Sigmoid colon (tissue), 6 donors: ENCODE measurements at regions not wholly inside any gene's neighbourhood (a gene's known extent, or its start where the extent isn't known, plus 50 kb on each side); places are given as distances from the start of the nearest gene placed in this dataset.
"Not testable (repeated sequence)": the region's sequence is repeated elsewhere in the genome, so short reads cannot be mapped to it uniquely, and the experiment has no call there.

Experiments used
- DNase-seq: peaks from one replicate; pipeline ENCODE4 v3.0.0-alpha.2; 2019
- H3K27ac ChIP-seq, 4 donors: fragments of 200-600 bp; sonication (generic); one replicate each; pipeline ENCODE4 v1.5.1; 2016 to 2019; ENCODE audit warnings: mild to moderate bottlenecking in 1 of 4
- H3K27me3 ChIP-seq, 3 donors: fragments of 200-600 bp; sonication (generic); one replicate each; pipeline ENCODE4 v1.5.1; 2019; ENCODE audit warnings: mild to moderate bottlenecking in 1 of 3
- H3K36me3 ChIP-seq, 4 donors: fragments of 200-600 bp; sonication (generic); one replicate each; pipeline ENCODE4 v1.5.1; 2016 to 2019
- H3K4me1 ChIP-seq, 4 donors: fragments of 200-600 bp; sonication (generic); one replicate each; pipeline ENCODE4 v1.5.1; 2017 to 2019
- H3K4me3 ChIP-seq, 4 donors: fragments of 200-600 bp; sonication (generic); one replicate each; pipeline ENCODE4 v1.5.1; 2017 to 2019; ENCODE audit warnings: mild to moderate bottlenecking in 2 of 4, moderate library complexity in 1 of 4
- H3K9me3 ChIP-seq, 4 donors: fragments of 200-600 bp in 3 of 4; sonication (generic) in 3 of 4; one replicate each; pipeline versions ENCODE4 v1.5.1 to v1.6.1; 2013 to 2019
- EP300 ChIP-seq, 4 donors: sonication (generic); formaldehyde crosslinking; IDR thresholded peaks; one replicate each; pipeline ENCODE4 v1.6.1; 2017; ENCODE audit warnings: antibody characterized with exemption in 4 of 4
- POLR2A ChIP-seq, 2 donors: fragments of 450-650 bp; IDR thresholded peaks; one replicate each; pipeline ENCODE4 v1.6.1; 2016; ENCODE audit warnings: antibody characterized with exemption in 2 of 2, mild to moderate bottlenecking in 2 of 2, moderate library complexity in 2 of 2
- POLR2AphosphoS5 ChIP-seq, 4 donors: sonication (generic); formaldehyde crosslinking; IDR thresholded peaks; one replicate each; pipeline ENCODE4 v1.6.1; 2017; ENCODE audit warnings: antibody characterized with exemption in 4 of 4
- WGBS, 2 donors: extraction: QIAGEN DNeasy Blood & Tissue Kit; methylation state at CpG; one replicate each; pipeline ENCODE4 v1.1.7; 2013; 5-methylcytosine and 5-hydroxymethylcytosine counted together
- intact Hi-C: fragments of 100-400 bp; cut with DNase I; formaldehyde crosslinking; loops from one replicate; pipeline ENCODE4 v1.15.1; 2023
- TF ChIP-seq, protein P1 (sequence below), 4 experiments: fragments of 450-650 bp in 3 of 4; fragments of 200-600 bp in 1 of 4; IDR thresholded peaks; one replicate each; pipeline ENCODE4 v1.5.1; 2016 to 2019; ENCODE audit warnings: antibody characterized with exemption in 4 of 4, mild to moderate bottlenecking in 3 of 4, moderate library complexity in 2 of 4
- donor health status: healthy with polysubstance abuse.
- donor health status: healthy.

DNA sequence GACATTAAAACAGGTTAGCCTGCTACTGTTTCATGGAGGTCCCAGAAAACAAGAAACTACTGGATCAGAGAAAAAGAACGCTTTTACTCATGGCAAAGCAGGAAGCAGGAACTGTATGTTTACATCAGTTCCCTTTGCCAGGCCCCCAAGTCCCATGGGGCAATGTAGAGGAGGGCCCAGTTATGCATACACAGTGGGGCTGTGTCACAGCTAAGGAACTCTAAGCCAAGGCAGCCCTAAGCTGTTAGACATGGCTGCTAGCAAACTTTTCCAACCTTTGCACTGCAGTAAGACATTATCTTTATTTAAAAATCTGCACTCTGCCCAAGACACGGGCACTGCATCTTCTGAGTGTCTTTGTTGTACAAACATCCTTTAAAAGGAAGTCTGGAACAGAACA is 975.8 kb downstream of the C4orf33 start:
- Histone ChIP-seq H3K27me3 (no peaks in the 10 kb centered on the region), H3K36me3 (no peaks in the 10 kb centered on the region), H3K27ac (no peak overlapping the region), H3K9me3 (no peaks in the 10 kb centered on the region), H3K4me1 (no peaks in the 10 kb centered on the region), H3K4me3 (no peak overlapping the region)
- intact Hi-C loops = no loop called here
- WGBS, 2 donors = 42 to 63% methylated on average over 2 of the region's 2 CpGs
- no peak for DNase-seq
- no peak for TF ChIP-seq POLR2AphosphoS5 (IDR thresholded peaks at IDR 0.05)
- TF ChIP-seq EP300 (IDR thresholded peaks at IDR 0.05) = no peak
- no peak for TF ChIP-seq POLR2A (IDR thresholded peaks at IDR 0.05)
- TF ChIP-seq, protein P1, sequence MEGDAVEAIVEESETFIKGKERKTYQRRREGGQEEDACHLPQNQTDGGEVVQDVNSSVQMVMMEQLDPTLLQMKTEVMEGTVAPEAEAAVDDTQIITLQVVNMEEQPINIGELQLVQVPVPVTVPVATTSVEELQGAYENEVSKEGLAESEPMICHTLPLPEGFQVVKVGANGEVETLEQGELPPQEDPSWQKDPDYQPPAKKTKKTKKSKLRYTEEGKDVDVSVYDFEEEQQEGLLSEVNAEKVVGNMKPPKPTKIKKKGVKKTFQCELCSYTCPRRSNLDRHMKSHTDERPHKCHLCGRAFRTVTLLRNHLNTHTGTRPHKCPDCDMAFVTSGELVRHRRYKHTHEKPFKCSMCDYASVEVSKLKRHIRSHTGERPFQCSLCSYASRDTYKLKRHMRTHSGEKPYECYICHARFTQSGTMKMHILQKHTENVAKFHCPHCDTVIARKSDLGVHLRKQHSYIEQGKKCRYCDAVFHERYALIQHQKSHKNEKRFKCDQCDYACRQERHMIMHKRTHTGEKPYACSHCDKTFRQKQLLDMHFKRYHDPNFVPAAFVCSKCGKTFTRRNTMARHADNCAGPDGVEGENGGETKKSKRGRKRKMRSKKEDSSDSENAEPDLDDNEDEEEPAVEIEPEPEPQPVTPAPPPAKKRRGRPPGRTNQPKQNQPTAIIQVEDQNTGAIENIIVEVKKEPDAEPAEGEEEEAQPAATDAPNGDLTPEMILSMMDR (IDR thresholded peaks at IDR 0.05) = no peak

DNA sequence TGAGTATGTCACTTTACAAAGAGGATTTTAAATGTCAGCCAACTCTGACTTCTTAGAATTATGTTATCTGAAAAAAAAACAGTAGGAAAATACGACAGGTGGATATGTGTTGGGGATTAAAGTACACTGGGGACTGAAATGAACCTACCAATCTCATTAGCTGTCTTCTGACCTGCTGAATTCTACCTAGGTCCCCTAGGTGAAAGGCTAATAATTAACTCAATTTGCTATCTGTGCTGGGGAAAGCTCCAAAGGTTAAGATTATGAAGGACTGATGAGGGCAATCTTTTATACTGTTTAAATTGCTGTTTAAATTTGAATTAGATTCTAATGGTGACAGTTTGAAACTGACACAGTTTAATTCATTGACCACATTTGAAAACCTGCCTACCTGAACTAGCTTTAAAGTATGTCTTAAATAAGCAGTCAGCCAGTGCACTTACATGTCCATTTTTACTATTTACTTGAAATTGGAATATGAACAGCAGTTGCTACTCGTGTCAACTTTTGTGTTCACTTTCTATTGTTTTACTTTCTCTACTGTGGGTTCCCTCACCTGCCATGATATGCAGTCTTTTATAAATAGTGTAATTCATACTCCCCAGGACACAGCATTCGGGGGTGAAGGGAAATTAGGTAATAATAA is 977.3 kb downstream of the C4orf33 start:
- Histone ChIP-seq H3K4me3 (no peak overlapping the region), H3K36me3 (no peaks in the 10 kb centered on the region), H3K9me3 (no peaks in the 10 kb centered on the region), H3K27me3 (no peaks in the 10 kb centered on the region), H3K27ac (no peak overlapping the region), H3K4me1 (no peaks in the 10 kb centered on the region)
- no peak for DNase-seq
- 17 to 61% methylated on average over 3 of the region's 3 CpGs for WGBS, 2 donors
- TF ChIP-seq POLR2AphosphoS5 (IDR thresholded peaks at IDR 0.05) (no peak), EP300 (IDR thresholded peaks at IDR 0.05) (no peak), POLR2A (IDR thresholded peaks at IDR 0.05) (no peak)
- TF ChIP-seq, protein P1 (IDR thresholded peaks at IDR 0.05) = no peak
- intact Hi-C loops = no loop called here

DNA sequence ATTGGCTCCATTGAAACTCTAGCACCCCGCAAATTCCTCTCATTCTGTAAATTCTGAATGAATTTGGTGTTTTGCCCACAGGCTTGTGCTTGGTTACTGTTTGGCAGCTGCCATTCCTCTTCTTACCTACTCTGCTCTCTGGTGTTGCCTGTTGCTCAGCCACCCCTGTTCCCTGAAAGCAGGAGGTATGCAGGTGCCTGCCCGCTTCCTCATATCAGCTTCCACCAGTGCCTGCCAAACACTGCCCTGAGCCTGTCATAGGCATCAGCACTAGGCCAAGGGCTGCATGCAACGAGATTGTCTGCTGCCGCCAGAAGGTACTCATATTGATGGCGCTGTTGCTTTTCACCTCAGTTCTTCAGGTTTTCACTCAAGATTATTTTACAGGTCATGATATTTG is 978.1 kb downstream of the C4orf33 start:
- DNase-seq = no peak
- TF ChIP-seq POLR2AphosphoS5 (IDR thresholded peaks at IDR 0.05) = no peak
- TF ChIP-seq EP300 (IDR thresholded peaks at IDR 0.05) = no peak
- no peak for TF ChIP-seq POLR2A (IDR thresholded peaks at IDR 0.05)
- TF ChIP-seq, protein P1 (IDR thresholded peaks at IDR 0.05) = no peak
- intact Hi-C loops = no loop called here
- H3K27ac ChIP-seq = no peak overlapping the region
- H3K4me1 ChIP-seq = no peaks in the 10 kb centered on the region
- H3K27me3 ChIP-seq = no peaks in the 10 kb centered on the region
- no peak overlapping the region for H3K4me3 ChIP-seq
- WGBS, 2 donors = 64 to 89% methylated on average over 5 of the region's 5 CpGs
- no peaks in the 10 kb centered on the region for H3K9me3 ChIP-seq
- H3K36me3 ChIP-seq = no peaks in the 10 kb centered on the region

DNA sequence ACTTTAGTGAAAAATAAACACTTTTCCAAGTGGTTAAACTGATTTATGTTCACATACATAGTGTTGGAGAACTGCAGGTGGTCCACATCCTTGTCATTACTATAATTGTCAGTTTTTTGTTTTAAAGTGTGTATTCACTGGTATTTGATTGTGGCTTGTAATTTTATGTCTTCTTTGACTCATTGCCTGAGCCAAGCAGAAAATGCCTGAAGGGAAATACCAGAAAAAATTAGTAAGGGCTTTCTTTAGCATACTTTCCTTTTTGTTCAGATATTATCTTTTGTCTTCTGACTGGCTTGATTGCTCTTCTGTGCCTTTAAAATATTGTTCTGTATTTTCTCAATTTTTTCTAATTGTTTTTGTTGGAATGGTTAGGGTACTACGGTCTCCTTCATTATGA is 981.3 kb downstream of the C4orf33 start:
- H3K27ac ChIP-seq = no peak overlapping the region
- H3K4me3 ChIP-seq = no peak overlapping the region
- intact Hi-C loops = no loop called here
- H3K27me3 ChIP-seq = no peaks in the 10 kb centered on the region
- 88 to 93% methylated on average over 1 of the region's 1 CpG for WGBS, 2 donors
- TF ChIP-seq POLR2A (IDR thresholded peaks at IDR 0.05) (no peak), EP300 (IDR thresholded peaks at IDR 0.05) (no peak), POLR2AphosphoS5 (IDR thresholded peaks at IDR 0.05) (no peak)
- TF ChIP-seq, protein P1 (IDR thresholded peaks at IDR 0.05) = no peak
- H3K36me3 ChIP-seq = no peaks in the 10 kb centered on the region
- H3K4me1 ChIP-seq = no peaks in the 10 kb centered on the region
- DNase-seq = no peak
- H3K9me3 ChIP-seq = no peaks in the 10 kb centered on the region

DNA sequence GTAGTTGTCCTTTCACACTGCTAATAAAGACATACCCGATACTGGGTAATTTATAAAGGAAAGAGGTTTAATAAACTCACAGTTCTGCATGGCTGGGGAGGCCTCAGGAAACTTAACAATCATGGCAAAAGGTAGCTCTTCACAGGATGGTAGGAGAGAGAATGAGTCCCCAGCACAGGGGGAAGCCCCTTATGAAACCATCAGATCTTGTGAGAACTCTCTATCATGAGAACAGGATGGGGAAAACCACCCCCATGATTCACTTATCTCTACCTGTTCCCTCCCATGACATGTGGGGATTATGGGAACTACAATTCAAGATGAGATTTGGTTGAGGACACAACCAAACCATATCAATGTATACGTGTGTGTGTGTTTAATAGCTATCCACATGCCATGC is 983.1 kb downstream of the C4orf33 start:
- intact Hi-C loops, DNase-seq: not testable (repeated sequence)
- 70 to 81% methylated on average over 2 of the region's 2 CpGs for WGBS, 2 donors

More for the DNA sequence above, 983.1 kb downstream of the C4orf33 start:
- H3K9me3 ChIP-seq, H3K27ac ChIP-seq, H3K27me3 ChIP-seq, H3K4me1 ChIP-seq, H3K4me3 ChIP-seq, H3K36me3 ChIP-seq: not testable (repeated sequence)
